ENCODE measurements at regions not wholly inside any gene's neighbourhood (a gene's known extent, or its start where the extent isn't known, plus 50 kb on each side); places are given as distances from the start of the nearest gene placed in this dataset.

DNA sequence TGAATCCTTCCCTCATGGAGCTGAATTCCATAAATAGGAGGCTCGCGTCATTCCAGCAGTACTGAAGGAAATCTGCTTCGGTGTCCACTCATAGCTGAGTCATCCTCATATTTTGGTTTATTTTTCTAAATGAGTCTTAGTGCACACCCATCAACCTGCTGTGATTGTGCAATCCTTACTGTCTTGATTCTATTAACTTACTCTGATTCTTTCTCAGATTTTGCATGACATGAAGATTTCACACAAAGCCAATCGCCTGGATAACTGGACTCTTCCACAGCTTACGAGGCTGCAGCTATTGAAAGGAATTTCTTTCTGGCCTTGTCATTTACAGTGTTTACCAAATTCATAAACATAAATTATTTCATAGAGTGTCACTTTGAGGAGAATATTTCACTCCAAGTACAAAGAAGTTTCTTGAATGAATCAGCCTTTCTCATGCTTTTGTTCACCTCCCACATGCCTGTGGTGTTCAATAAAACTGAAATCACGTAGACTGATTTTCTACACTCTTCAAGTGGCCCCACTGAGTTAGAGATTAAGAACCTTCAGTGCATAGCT, 207.6 kb upstream of the SLITRK2 start:
- no peak overlapping the region for H3K9ac ChIP-seq (ENCODE audit: control insufficient read depth, insufficient read depth, low read length)
- H4K20me1 ChIP-seq (ENCODE audit: control insufficient read depth, insufficient read depth) = no peaks in the 10 kb centered on the region
- no peak overlapping the region for H3K27ac ChIP-seq (ENCODE audit: control insufficient read depth, insufficient read depth)
- H3K79me2 ChIP-seq (ENCODE audit: control insufficient read depth, insufficient read depth, low read length) = no peaks in the 10 kb centered on the region
- no peaks in the 10 kb centered on the region for H3K9me3 ChIP-seq (replicated peaks; ENCODE audit: control insufficient read depth, insufficient read depth, low read length)
- BruUV-seq (replicated peaks) = no TSS peak
- in situ Hi-C loops (cut with MboI) (no loop called here), intact Hi-C loops (cut with micrococcal nuclease; ENCODE audit: unreplicated experiment) (no loop called here)
- FAIRE-seq (no peak), DNase-seq (ENCODE audit: low read depth, low spot score) (no peak), ATAC-seq (no peak)
- CTCF ChIA-PET = no interaction called here
- H3K4me1 ChIP-seq (ENCODE audit: control insufficient read depth, insufficient read depth, low read length) = no peaks in the 10 kb centered on the region
- RAD21 ChIA-PET (ENCODE audit: unreplicated experiment) = no interaction called here
- SMC1A ChIA-PET (ENCODE audit: uncharacterized antibody, unreplicated experiment) = no interaction called here
- H2AFZ ChIP-seq (ENCODE audit: control insufficient read depth, low read depth, low read length) = no peak overlapping the region
- POLR2A ChIA-PET = no interaction called here
- TF ChIP-seq ZNF24 (IDR thresholded peaks at IDR 0.05) = no peak
- TF ChIP-seq, protein P1, sequence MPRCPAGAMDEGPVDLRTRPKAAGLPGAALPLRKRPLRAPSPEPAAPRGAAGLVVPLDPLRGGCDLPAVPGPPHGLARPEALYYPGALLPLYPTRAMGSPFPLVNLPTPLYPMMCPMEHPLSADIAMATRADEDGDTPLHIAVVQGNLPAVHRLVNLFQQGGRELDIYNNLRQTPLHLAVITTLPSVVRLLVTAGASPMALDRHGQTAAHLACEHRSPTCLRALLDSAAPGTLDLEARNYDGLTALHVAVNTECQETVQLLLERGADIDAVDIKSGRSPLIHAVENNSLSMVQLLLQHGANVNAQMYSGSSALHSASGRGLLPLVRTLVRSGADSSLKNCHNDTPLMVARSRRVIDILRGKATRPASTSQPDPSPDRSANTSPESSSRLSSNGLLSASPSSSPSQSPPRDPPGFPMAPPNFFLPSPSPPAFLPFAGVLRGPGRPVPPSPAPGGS (IDR thresholded peaks at IDR 0.05; ENCODE audit: borderline replicate concordance, insufficient read depth, low read depth, low read length, poor library complexity, severe bottlenecking) = no peak
- TF ChIP-seq RBBP5 (conservative IDR thresholded peaks at IDR 0.05) = no peak
- no peak for TF ChIP-seq STAT1 (conservative IDR thresholded peaks at IDR 0.05)
- TF ChIP-seq TCF7 (IDR thresholded peaks at IDR 0.05; ENCODE audit: borderline replicate concordance) = no peak
- TF ChIP-seq ZNF384 (IDR thresholded peaks at IDR 0.05; ENCODE audit: borderline replicate concordance, low read depth, low read length) = no peak
- no peak overlapping the region for H3K4me3 ChIP-seq
- 45% methylated on average over 6 of the region's 6 CpGs for WGBS (ENCODE audit: insufficient coverage, insufficient replicate concordance, low lambda C conversion rate, missing lambda C conversion rate)
- no peaks in the 10 kb centered on the region for H3K36me3 ChIP-seq (ENCODE audit: control insufficient read depth in 2 of 2, insufficient read depth in 2 of 2, low read length in 1 of 2)
- H3K27me3 ChIP-seq (replicated peaks in 1 of 2; ENCODE audit: control insufficient read depth in 2 of 2, insufficient read depth in 2 of 2, low read length in 1 of 2) = no peaks in the 10 kb centered on the region
- no peak overlapping the region for H3K4me2 ChIP-seq (ENCODE audit: control insufficient read depth, insufficient read depth)

DNA sequence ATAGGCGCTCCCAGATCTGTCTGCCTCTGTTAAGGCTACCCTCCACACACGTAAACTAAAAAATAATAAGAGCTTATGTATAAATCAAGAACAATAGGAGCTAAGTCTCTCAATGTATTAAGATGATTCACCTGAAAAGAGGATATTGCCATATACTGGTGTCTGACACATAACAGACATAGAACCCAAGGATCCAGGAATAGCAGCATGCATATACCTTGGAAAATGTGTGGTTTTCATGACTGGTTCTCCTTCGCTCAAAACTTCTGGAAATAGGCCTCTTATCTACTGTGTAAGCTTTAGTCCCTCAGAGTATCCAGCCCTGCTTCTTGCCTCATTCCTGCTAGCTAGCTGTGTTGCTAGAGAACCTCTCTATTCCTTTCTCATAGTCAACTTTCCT, 203.7 kb upstream of the SLITRK2 start:
- no peak for DNase-seq (ENCODE audit: low read depth, low spot score)
- Histone ChIP-seq H3K4me1 (ENCODE audit: control insufficient read depth, insufficient read depth, low read length) (no peaks in the 10 kb centered on the region), H3K27me3 (replicated peaks in 1 of 2; ENCODE audit: control insufficient read depth in 2 of 2, insufficient read depth in 2 of 2, low read length in 1 of 2) (no peaks in the 10 kb centered on the region), H3K4me3 (no peak overlapping the region), H3K36me3 (ENCODE audit: control insufficient read depth in 2 of 2, insufficient read depth in 2 of 2, low read length in 1 of 2) (no peaks in the 10 kb centered on the region), H3K9ac (ENCODE audit: control insufficient read depth, insufficient read depth, low read length) (no peak overlapping the region), H3K9me3 (replicated peaks; ENCODE audit: control insufficient read depth, insufficient read depth, low read length) (no peaks in the 10 kb centered on the region), H4K20me1 (ENCODE audit: control insufficient read depth, insufficient read depth) (no peaks in the 10 kb centered on the region), H3K27ac (ENCODE audit: control insufficient read depth, insufficient read depth) (no peak overlapping the region), H2AFZ (ENCODE audit: control insufficient read depth, low read depth, low read length) (no peak overlapping the region), H3K79me2 (ENCODE audit: control insufficient read depth, insufficient read depth, low read length) (no peaks in the 10 kb centered on the region), H3K4me2 (ENCODE audit: control insufficient read depth, insufficient read depth) (no peak overlapping the region)
- no peak for ATAC-seq
- ChIA-PET CTCF (no interaction called here), RAD21 (ENCODE audit: unreplicated experiment) (no interaction called here), POLR2A (no interaction called here), SMC1A (ENCODE audit: uncharacterized antibody, unreplicated experiment) (no interaction called here)
- TF ChIP-seq ZZZ3 (IDR thresholded peaks at IDR 0.05; ENCODE audit: control insufficient read depth, insufficient read length, low read depth) (no peak), CHD2 (IDR thresholded peaks at IDR 0.05; ENCODE audit: borderline replicate concordance, low read depth, low read length) (no peak), MXI1 (IDR thresholded peaks at IDR 0.05; ENCODE audit: low read depth, low read length) (no peak), CREB1 (IDR thresholded peaks at IDR 0.05; ENCODE audit: low read depth) (no peak), SMAD5 (IDR thresholded peaks at IDR 0.05; ENCODE audit: low read depth) (no peak), EGR1 (IDR thresholded peaks at IDR 0.05; ENCODE audit: borderline replicate concordance in 1 of 2, low read depth in 2 of 2, low read length in 2 of 2) (no peak), RAD21 (IDR thresholded peaks at IDR 0.05; ENCODE audit: insufficient read depth, low read depth, low read length) (no peak)
- intact Hi-C loops (cut with micrococcal nuclease; ENCODE audit: unreplicated experiment) = no loop called here
- in situ Hi-C loops (cut with MboI) = no loop called here
- BruUV-seq (replicated peaks) = no TSS peak
- WGBS (ENCODE audit: insufficient coverage, insufficient replicate concordance, low lambda C conversion rate, missing lambda C conversion rate) = 23% methylated on average over 3 of the region's 3 CpGs
- no peak for FAIRE-seq

All from GM12878 (cell line).